GM20000 (cell line): ENCODE measurements at regions not wholly inside any gene's neighbourhood (a gene's known extent, or its start where the extent isn't known, plus 50 kb on each side); places are given as distances from the start of the nearest gene placed in this dataset.

Source experiments
- DNase-seq: peaks from one replicate; pipeline ENCODE4 v3.0.0; 2012; ENCODE audit warnings: low spot score
- CTCF ChIP-seq: IDR thresholded peaks from 2 replicates; pipeline ENCODE4 v1.5.1; 2012; ENCODE audit warnings: mild to moderate bottlenecking, control low read depth; ENCODE audit errors: extremely low read depth, missing control alignments

- DNase-seq: no peak
Observed at GRCh38 chr6:155782739-155783459, 327.3 kb upstream of the NOX3 start.

GRCh38 chr6:155782320-155782731 lies 326.7 kb upstream of the NOX3 start:
- no peak for DNase-seq
- TF ChIP-seq CTCF: no peak

More at GRCh38 chr6:155782739-155783459, 327.3 kb upstream of the NOX3 start:
- TF ChIP-seq CTCF: no peak

- DNase-seq: no peak
- no peak for TF ChIP-seq CTCF
Observed at GRCh38 chr6:155779456-155779855, 323.8 kb upstream of the NOX3 start.

GRCh38 chr6:155778336-155778735 lies 322.7 kb upstream of the NOX3 start:
- TF ChIP-seq CTCF: no peak

GRCh38 chr6:155771822-155772221 lies 316.2 kb upstream of the NOX3 start:
- no peak for DNase-seq
- TF ChIP-seq CTCF: no peak

More at GRCh38 chr6:155778336-155778735, 322.7 kb upstream of the NOX3 start:
- no peak for DNase-seq

GRCh38 chr6:155770856-155771255 lies 315.2 kb upstream of the NOX3 start:
- TF ChIP-seq CTCF: no peak
- no peak for DNase-seq

GRCh38 chr6:155770313-155770712 lies 314.7 kb upstream of the NOX3 start:
- no peak for TF ChIP-seq CTCF
- no peak for DNase-seq
